OCI-LY7 (cell line): ENCODE measurements at regions not wholly inside any gene's neighbourhood (a gene's known extent, or its start where the extent isn't known, plus 50 kb on each side); places are given as distances from the start of the nearest gene placed in this dataset.

ENCODE experiments used
- BruUV-seq: library from RNA; stranded (reverse); fragments of 400-500 nt; replicated peaks from 2 replicates; lab custom pipeline; 2021; lab: Mats Ljungman, UMichigan
- CTCF ChIA-PET: fragments of 300-600 bp; sonication (Branson Sonifier 250); formaldehyde crosslinking; loops from one replicate; lab custom pipeline; 2022; ENCODE audit warnings: antibody characterized with exemption; ENCODE audit not compliant: unreplicated experiment; lab: Charles Lee
- POLR2A ChIA-PET: fragments of 300-600 bp; sonication (Branson Sonifier 250); formaldehyde crosslinking; loops from one replicate; lab custom pipeline; 2022; ENCODE audit warnings: antibody characterized with exemption; lab: Charles Lee
- DNase-seq: peaks from one replicate; pipeline ENCODE4 v3.0.0-alpha.2; 2015; ENCODE audit warnings: low spot score
- H2AFZ ChIP-seq: fragments of 200-600 bp; sonication (generic), shearing (Covaris generic); 2 replicates; pipeline ENCODE4 v1.6.1; 2014; ENCODE audit warnings: mild to moderate bottlenecking, antibody characterized with exemption, low read length, moderate library complexity
- H3K27ac ChIP-seq: fragments of 200-600 bp; sonication (generic); 2 replicates; pipeline ENCODE4 v1.5.1; 2014; ENCODE audit warnings: mixed run types, low read depth, mild to moderate bottlenecking, moderate library complexity, low read length, inconsistent platforms; ENCODE audit not compliant: poor library complexity, severe bottlenecking
- H3K36me3 ChIP-seq: fragments of 200-600 bp; sonication (generic); 2 replicates; pipeline ENCODE4 v1.6.1; 2014; ENCODE audit warnings: mild to moderate bottlenecking, antibody characterized with exemption, low read length, moderate library complexity, mixed read lengths; ENCODE audit not compliant: insufficient read depth
- H3K4me1 ChIP-seq: fragments of 200-600 bp; sonication (generic); 2 replicates; pipeline ENCODE4 v1.5.1; 2014; ENCODE audit warnings: mild to moderate bottlenecking, low read length; ENCODE audit not compliant: insufficient read depth, poor library complexity, severe bottlenecking
- H3K4me2 ChIP-seq: fragments of 200-600 bp; sonication (generic); 2 replicates; pipeline ENCODE4 v1.6.1; 2014; ENCODE audit warnings: mild to moderate bottlenecking, low read length
- H3K4me3 ChIP-seq: fragments of 200-600 bp; sonication (generic); 2 replicates; pipeline ENCODE4 v1.5.1; 2014; ENCODE audit warnings: mild to moderate bottlenecking, low read depth, low read length; ENCODE audit not compliant: poor library complexity, severe bottlenecking
- H3K79me2 ChIP-seq: fragments of 200-600 bp; sonication (generic); 2 replicates; pipeline ENCODE4 v1.6.1; 2016; ENCODE audit warnings: low read depth, mild to moderate bottlenecking, low read length, moderate library complexity, mixed read lengths; ENCODE audit not compliant: insufficient read depth
- H3K9me2 ChIP-seq: fragments of 200-600 bp; sonication (generic); 2 replicates; pipeline ENCODE4 v1.6.1; 2016; ENCODE audit warnings: mild to moderate bottlenecking, low read length, mixed read lengths; ENCODE audit not compliant: insufficient read depth
- H3K9me3 ChIP-seq: fragments of 200-600 bp; sonication (generic); 2 replicates; pipeline ENCODE4 v1.6.1; 2014; ENCODE audit warnings: mild to moderate bottlenecking, mixed run types, low read length, mixed read lengths
- H4K20me1 ChIP-seq: fragments of 200-600 bp; sonication (generic); 2 replicates; pipeline ENCODE4 v1.6.1; 2014; ENCODE audit warnings: mild to moderate bottlenecking, antibody characterized with exemption, low read length, moderate library complexity, mixed read lengths; ENCODE audit not compliant: insufficient read depth
- CTCF ChIP-seq: fragments of 200-600 bp; sonication (generic); conservative IDR thresholded peaks from 2 replicates; pipeline ENCODE4 v1.5.1; 2014; ENCODE audit warnings: mild to moderate bottlenecking, antibody characterized with exemption, low read length, moderate library complexity, mixed read lengths
- EZH2phosphoT487 ChIP-seq: fragments of 200-600 bp; sonication (generic); IDR thresholded peaks from 2 replicates; pipeline ENCODE4 v1.6.1; 2018; ENCODE audit warnings: low read depth, borderline replicate concordance, mild to moderate bottlenecking, mixed run types, antibody characterized with exemption, low read length, moderate library complexity, mixed read lengths
- intact Hi-C: fragments of 100-400 bp; cut with micrococcal nuclease; formaldehyde crosslinking; loops from one replicate; pipeline ENCODE4 v1.10.0; 2022; ENCODE audit not compliant: unreplicated experiment

GRCh38 chr18:68462766-68463165 is 252.1 kb downstream of the TMX3 start:
- H3K4me2 ChIP-seq: no peak overlapping the region
- no peaks in the 10 kb centered on the region for H3K36me3 ChIP-seq
- no peaks in the 10 kb centered on the region for H3K9me2 ChIP-seq
- ChIA-PET POLR2A (no interaction called here), CTCF (no interaction called here)
- no peaks in the 10 kb centered on the region for H3K79me2 ChIP-seq
- no TSS peak for BruUV-seq
- intact Hi-C loops: no loop called here
- H3K4me1 ChIP-seq: no peaks in the 10 kb centered on the region
- TF ChIP-seq CTCF: no peak
- TF ChIP-seq EZH2phosphoT487: no peak
- no peak overlapping the region for H3K27ac ChIP-seq
- H3K9me3 ChIP-seq: no peaks in the 10 kb centered on the region
- no peaks in the 10 kb centered on the region for H4K20me1 ChIP-seq
- no peak overlapping the region for H3K4me3 ChIP-seq
- DNase-seq: no peak
- no peak overlapping the region for H2AFZ ChIP-seq

- Histone ChIP-seq H3K4me3 (no peak overlapping the region), H3K9me3 (no peaks in the 10 kb centered on the region), H3K4me1 (no peaks in the 10 kb centered on the region), H3K36me3 (no peaks in the 10 kb centered on the region), H3K27ac (no peak overlapping the region), H3K79me2 (no peaks in the 10 kb centered on the region), H3K9me2 (no peaks in the 10 kb centered on the region), H2AFZ (no peak overlapping the region), H3K4me2 (no peak overlapping the region), H4K20me1 (no peaks in the 10 kb centered on the region)
- TF ChIP-seq EZH2phosphoT487: no peak
- BruUV-seq: no TSS peak
- no peak for DNase-seq
- intact Hi-C loops: no loop called here
- ChIA-PET POLR2A (no interaction called here), CTCF (no interaction called here)
Measured at GRCh38 chr18:68462148-68462547, 252.8 kb downstream of the TMX3 start.

- H3K4me2 ChIP-seq: no peak overlapping the region
Measured at GRCh38 chr18:68461481-68462018, 253.4 kb downstream of the TMX3 start.

More at GRCh38 chr18:68461481-68462018, 253.4 kb downstream of the TMX3 start:
- DNase-seq: no peak
- intact Hi-C loops: no loop called here
- CTCF ChIA-PET: no interaction called here
- no peaks in the 10 kb centered on the region for H4K20me1 ChIP-seq
- no peaks in the 10 kb centered on the region for H3K36me3 ChIP-seq
- H3K9me2 ChIP-seq: no peaks in the 10 kb centered on the region
- no peak overlapping the region for H2AFZ ChIP-seq
- POLR2A ChIA-PET: no interaction called here
- BruUV-seq: no TSS peak
- H3K4me1 ChIP-seq: no peaks in the 10 kb centered on the region
- no peaks in the 10 kb centered on the region for H3K79me2 ChIP-seq
- no peak overlapping the region for H3K4me3 ChIP-seq
- H3K27ac ChIP-seq: no peak overlapping the region
- no peaks in the 10 kb centered on the region for H3K9me3 ChIP-seq
- no peak for TF ChIP-seq CTCF
- TF ChIP-seq EZH2phosphoT487: no peak
